Naive B cell (primary cell): ENCODE measurements at regions not wholly inside any gene's neighbourhood (a gene's known extent, or its start where the extent isn't known, plus 50 kb on each side); places are given as distances from the start of the nearest gene placed in this dataset.
"Not testable (repeated sequence)": the region's sequence is repeated elsewhere in the genome, so short reads cannot be mapped to it uniquely, and the experiment has no call there.

ENCODE experiments used
- ATAC-seq, 2 donors: fragments of 150-1000 bp; cut with Tn5 transposase; 2 replicates each; pipeline ENCODE4 v1.10.0; 2021; ENCODE audit warnings: low read depth in 2 of 2, mild to moderate bottlenecking in 2 of 2, moderate library complexity in 2 of 2
- DNase-seq: peaks from one replicate; pipeline ENCODE4 v3.0.0; 2022
- H3K27ac Mint-ChIP-seq, 6 donors: one replicate each; pipeline ENCODE4 v1.8.0; 2020 to 2022; ENCODE audit warnings: mild to moderate bottlenecking in 6 of 6, mixed read lengths in 6 of 6, moderate library complexity in 5 of 6, inconsistent platforms in 2 of 6
- H3K27me3 Mint-ChIP-seq, 3 donors: one replicate each; pipeline ENCODE4 v1.8.0; 2021 to 2022; ENCODE audit warnings: mixed read lengths in 3 of 3, mild to moderate bottlenecking in 1 of 3
- H3K36me3 Mint-ChIP-seq, 2 donors: one replicate each; pipeline ENCODE4 v1.8.0; 2020 to 2022; ENCODE audit warnings: mixed read lengths in 2 of 2, inconsistent platforms in 1 of 2, mild to moderate bottlenecking in 1 of 2
- H3K4me1 Mint-ChIP-seq, 3 donors: one replicate each; pipeline ENCODE4 v1.8.0; 2020 to 2022; ENCODE audit warnings: mixed read lengths in 3 of 3, inconsistent platforms in 1 of 3, mild to moderate bottlenecking in 1 of 3, moderate library complexity in 1 of 3
- H3K4me3 Mint-ChIP-seq, 8 donors: one replicate each; pipeline ENCODE4 v1.8.0; 2020 to 2022; ENCODE audit warnings: mild to moderate bottlenecking in 8 of 8, mixed read lengths in 8 of 8, moderate library complexity in 8 of 8, inconsistent platforms in 2 of 8
- H3K9me3 Mint-ChIP-seq, 7 donors: one replicate each; pipeline ENCODE4 v1.8.0; 2020 to 2022; ENCODE audit warnings: mixed read lengths in 7 of 7, mild to moderate bottlenecking in 5 of 7, inconsistent platforms in 2 of 7, moderate library complexity in 1 of 7

- Mint-ChIP-seq H3K9me3 (no peaks in the 10 kb centered on the region), H3K27ac (no peak overlapping the region), H3K36me3 (no peaks in the 10 kb centered on the region), H3K4me3 (no peak overlapping the region), H3K27me3 (peaks cover 0 to 7% (median 0%) of the 10 kb centered on the region in 3 donors), H3K4me1 (no peaks in the 10 kb centered on the region)
- DNase-seq: no peak
- no peak for ATAC-seq
Observed at GRCh38 chr3:125645616-125646015, 50.3 kb upstream of the OSBPL11 start.

GRCh38 chr3:125646581-125646980 lies 51.3 kb upstream of the OSBPL11 start:
- H3K36me3 Mint-ChIP-seq: no peaks in the 10 kb centered on the region
- H3K9me3 Mint-ChIP-seq: no peaks in the 10 kb centered on the region
- DNase-seq (no peak), ATAC-seq (no peak)
- no peaks in the 10 kb centered on the region for H3K4me1 Mint-ChIP-seq
- no peak overlapping the region for H3K4me3 Mint-ChIP-seq
- no peak overlapping the region for H3K27ac Mint-ChIP-seq
- H3K27me3 Mint-ChIP-seq: peaks cover 0 to 7% (median 0%) of the 10 kb centered on the region in 3 donors

DNA sequence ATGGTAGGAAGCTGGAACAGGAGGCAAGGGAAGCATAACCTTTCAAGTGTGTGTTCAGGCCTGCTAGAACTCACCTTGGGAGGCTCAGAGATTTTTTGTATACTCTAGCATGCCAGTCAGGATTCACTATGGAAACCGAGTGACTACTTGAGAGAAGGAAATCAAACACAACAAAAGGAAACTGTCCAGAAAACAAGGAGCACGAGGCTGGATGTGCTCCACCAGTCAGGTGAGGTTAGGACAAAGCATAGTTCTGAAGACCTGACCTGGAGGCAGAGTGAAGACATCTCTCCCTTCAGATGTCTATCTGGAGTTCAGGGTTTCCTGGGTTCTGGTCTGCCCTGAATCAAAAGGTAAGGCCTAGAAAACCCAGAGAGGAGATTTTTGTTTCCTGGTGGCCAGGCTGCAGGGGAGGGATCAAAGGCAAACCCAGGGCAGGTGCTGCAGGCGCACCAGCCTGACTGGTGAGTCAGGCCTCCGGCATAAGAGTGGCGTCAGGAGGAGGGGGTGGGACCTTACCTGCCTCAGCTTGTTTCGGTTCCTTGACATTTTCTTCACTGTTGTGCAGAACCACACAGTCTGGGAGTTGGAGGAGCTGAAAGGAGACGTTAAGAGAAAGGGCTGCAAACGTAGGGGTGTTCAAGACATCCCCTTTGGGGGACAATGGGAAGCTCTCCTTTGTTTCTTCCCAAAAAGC lies 52.2 kb upstream of the OSBPL11 start:
- ATAC-seq: no peak
- Mint-ChIP-seq H3K4me1 (no peaks in the 10 kb centered on the region), H3K9me3 (no peaks in the 10 kb centered on the region), H3K27me3 (peaks cover 0 to 7% (median 0%) of the 10 kb centered on the region in 3 donors), H3K27ac (peak overlapping the region in 1 of 6 donors; percentile 57), H3K36me3 (no peaks in the 10 kb centered on the region), H3K4me3 (no peak overlapping the region)
- no peak for DNase-seq

DNA sequence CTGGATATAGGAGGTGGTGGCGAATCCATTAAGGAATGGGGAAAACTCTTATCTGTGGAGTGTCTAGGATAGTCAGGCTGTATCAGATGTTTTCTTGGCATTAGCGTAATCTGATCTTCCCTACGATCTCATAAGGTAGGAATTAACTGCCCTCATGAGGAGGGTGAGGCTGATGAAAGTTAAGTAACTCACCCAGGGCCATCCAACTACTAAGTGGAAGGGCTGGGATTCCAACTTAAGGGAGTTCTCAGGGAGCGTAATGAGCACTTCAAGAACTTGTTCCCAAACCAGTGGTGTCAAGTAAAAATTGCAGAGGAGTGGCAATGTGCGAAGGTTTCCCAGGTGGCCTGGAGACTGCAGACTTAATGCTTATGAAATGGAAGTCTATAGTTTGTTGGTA lies 55.9 kb upstream of the OSBPL11 start:
- Mint-ChIP-seq H3K4me1 (no peaks in the 10 kb centered on the region), H3K27ac (no peak overlapping the region), H3K9me3 (no peaks in the 10 kb centered on the region), H3K4me3 (no peak overlapping the region), H3K36me3 (no peaks in the 10 kb centered on the region), H3K27me3 (no peaks in the 10 kb centered on the region)
- ATAC-seq (no peak), DNase-seq (no peak)

GRCh38 chr3:125652349-125652748 lies 57.1 kb upstream of the OSBPL11 start:
- Mint-ChIP-seq H3K27me3 (no peaks in the 10 kb centered on the region), H3K36me3 (no peaks in the 10 kb centered on the region), H3K9me3 (no peaks in the 10 kb centered on the region), H3K4me1 (no peaks in the 10 kb centered on the region), H3K27ac (no peak overlapping the region), H3K4me3 (no peak overlapping the region)
- ATAC-seq: no peak
- DNase-seq: no peak

DNA sequence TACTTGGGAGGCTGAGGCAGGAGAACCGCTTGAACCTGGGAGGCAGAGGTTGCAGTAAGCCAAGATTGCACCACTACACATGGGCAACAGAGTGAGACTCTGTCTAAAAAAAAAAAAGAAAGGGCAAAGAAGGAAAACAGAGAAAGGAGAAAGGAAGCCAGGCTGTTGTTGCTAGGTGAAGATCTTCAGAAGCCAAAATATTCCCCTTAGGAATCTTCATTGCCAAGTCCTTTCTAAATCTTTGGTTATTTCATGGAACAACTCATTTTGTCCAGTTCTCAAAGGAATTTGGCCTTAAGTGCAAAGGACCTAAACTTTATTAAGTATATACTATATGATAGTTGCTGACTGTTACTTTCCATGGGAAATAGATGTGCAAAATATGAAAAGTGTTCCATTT lies 59.2 kb upstream of the OSBPL11 start:
- ATAC-seq (no peak), DNase-seq (no peak)
- Mint-ChIP-seq H3K36me3 (no peaks in the 10 kb centered on the region), H3K4me3 (no peak overlapping the region), H3K27ac (no peak overlapping the region), H3K4me1 (no peaks in the 10 kb centered on the region), H3K9me3 (no peaks in the 10 kb centered on the region), H3K27me3 (no peaks in the 10 kb centered on the region)

DNA sequence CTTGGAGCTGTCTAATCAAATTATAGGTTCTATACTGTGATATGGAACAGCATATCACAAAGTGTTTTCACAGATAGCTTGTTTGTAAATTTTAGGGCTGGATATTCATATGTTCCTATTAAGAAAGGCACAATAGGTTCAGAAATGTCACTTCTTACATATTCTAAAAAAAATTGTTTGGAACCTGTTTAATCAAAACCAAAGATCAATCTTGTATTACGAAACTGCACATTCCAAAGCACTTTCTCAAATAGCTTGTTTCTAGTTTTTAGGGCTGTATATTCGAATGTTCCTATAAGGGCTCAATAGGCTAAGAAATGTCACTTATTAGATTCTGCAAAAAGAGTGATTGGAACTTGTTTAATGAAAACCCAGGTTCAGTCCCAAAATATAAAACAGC lies 67.4 kb upstream of the OSBPL11 start:
- H3K36me3 Mint-ChIP-seq: no peaks in the 10 kb centered on the region
- no peaks in the 10 kb centered on the region for H3K27me3 Mint-ChIP-seq
- H3K4me3 Mint-ChIP-seq: no peak overlapping the region
- ATAC-seq (no peak), DNase-seq (no peak)
- no peak overlapping the region for H3K27ac Mint-ChIP-seq
- H3K9me3 Mint-ChIP-seq: no peaks in the 10 kb centered on the region
- H3K4me1 Mint-ChIP-seq: no peaks in the 10 kb centered on the region

DNA sequence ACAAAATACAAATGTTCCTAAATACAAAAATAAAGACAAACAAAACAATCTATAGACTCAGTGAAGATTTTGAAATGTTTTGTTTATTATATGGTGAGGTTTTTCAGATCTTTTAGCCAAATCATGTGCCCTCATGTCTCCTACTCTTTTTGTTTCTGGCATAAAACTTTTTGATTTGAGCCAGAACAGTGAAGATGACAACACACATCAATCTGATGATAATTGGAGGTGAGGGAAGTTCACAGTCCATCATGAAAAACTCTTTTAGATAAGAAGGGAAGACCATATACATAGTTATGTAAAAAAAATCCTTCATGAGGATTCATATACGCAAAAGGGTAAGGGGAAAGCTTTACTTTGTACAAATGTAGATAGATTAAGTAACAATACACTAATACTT lies 75.1 kb upstream of the OSBPL11 start:
- H3K4me1 Mint-ChIP-seq: no peaks in the 10 kb centered on the region
- DNase-seq (no peak), ATAC-seq (no peak)
- peaks cover 0 to 9% (median 0%) of the 10 kb centered on the region in 7 donors for H3K9me3 Mint-ChIP-seq
- no peak overlapping the region for H3K27ac Mint-ChIP-seq
- no peak overlapping the region for H3K4me3 Mint-ChIP-seq
- H3K36me3 Mint-ChIP-seq: no peaks in the 10 kb centered on the region
- H3K27me3 Mint-ChIP-seq: peaks cover 0 to 7% (median 0%) of the 10 kb centered on the region in 3 donors

GRCh38 chr3:125670945-125671344 lies 75.6 kb upstream of the OSBPL11 start:
- H3K27ac Mint-ChIP-seq: no peak overlapping the region
- no peak overlapping the region for H3K4me3 Mint-ChIP-seq
- ATAC-seq: no peak
- H3K27me3 Mint-ChIP-seq: peaks cover 0 to 7% (median 0%) of the 10 kb centered on the region in 3 donors
- peaks cover 0 to 9% (median 0%) of the 10 kb centered on the region in 7 donors for H3K9me3 Mint-ChIP-seq
- H3K4me1 Mint-ChIP-seq: no peaks in the 10 kb centered on the region
- no peaks in the 10 kb centered on the region for H3K36me3 Mint-ChIP-seq
- no peak for DNase-seq

DNA sequence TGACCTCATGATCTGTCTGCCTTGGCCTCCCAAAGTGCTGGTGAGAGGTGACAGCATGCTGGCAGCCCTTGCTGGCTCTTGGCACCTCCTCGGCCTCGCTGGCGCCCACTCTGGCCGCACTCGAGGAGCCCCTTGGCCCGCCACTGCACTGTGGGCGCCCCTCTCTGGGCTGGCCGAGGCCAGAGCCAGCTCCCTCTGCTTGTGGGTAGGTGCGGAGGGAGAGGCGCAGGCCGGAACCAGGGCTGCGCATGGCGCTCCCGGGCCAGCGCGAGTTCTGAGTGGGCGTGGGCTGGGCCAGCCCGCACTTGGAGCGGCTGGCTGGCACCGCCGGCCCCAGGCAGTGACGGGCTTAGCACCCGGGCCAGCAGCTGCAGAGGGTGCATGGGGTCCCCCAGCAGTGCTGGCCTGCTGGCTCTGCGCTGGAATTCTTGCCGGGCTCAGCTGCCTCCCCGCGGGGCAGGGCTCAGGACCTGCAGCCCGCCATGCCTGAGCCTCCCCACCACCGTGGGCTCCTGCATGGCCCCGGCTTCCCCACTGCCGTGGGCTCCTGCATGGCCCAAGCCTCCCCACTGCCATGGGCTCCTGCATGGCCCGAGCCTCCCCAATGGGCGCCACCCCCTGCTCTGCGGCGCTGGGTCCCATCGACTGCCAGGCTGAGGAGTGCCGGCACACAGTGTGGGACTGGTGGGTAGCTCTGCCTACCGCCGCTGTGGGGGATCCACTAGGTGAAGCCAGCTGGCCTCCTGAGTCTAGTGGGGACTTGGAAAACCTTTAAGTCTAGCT lies 76.4 kb upstream of the OSBPL11 start:
- Mint-ChIP-seq H3K4me3 (no peak overlapping the region), H3K4me1 (no peaks in the 10 kb centered on the region), H3K27ac (no peak overlapping the region), H3K27me3 (peaks cover 0 to 7% (median 0%) of the 10 kb centered on the region in 3 donors), H3K9me3 (peaks cover 0 to 9% (median 0%) of the 10 kb centered on the region in 7 donors), H3K36me3 (no peaks in the 10 kb centered on the region)
- no peak for ATAC-seq
- no peak for DNase-seq

- Mint-ChIP-seq H3K36me3 (no peaks in the 10 kb centered on the region), H3K9me3 (peaks cover 0 to 9% (median 0%) of the 10 kb centered on the region in 7 donors), H3K27me3 (peaks cover 0 to 5% (median 3%) of the 10 kb centered on the region in 3 donors), H3K27ac (no peak overlapping the region), H3K4me3 (no peak overlapping the region), H3K4me1 (no peaks in the 10 kb centered on the region)
- DNase-seq: no peak
- ATAC-seq: no peak
Observed at GRCh38 chr3:125675791-125676190, 80.5 kb upstream of the OSBPL11 start.

DNA sequence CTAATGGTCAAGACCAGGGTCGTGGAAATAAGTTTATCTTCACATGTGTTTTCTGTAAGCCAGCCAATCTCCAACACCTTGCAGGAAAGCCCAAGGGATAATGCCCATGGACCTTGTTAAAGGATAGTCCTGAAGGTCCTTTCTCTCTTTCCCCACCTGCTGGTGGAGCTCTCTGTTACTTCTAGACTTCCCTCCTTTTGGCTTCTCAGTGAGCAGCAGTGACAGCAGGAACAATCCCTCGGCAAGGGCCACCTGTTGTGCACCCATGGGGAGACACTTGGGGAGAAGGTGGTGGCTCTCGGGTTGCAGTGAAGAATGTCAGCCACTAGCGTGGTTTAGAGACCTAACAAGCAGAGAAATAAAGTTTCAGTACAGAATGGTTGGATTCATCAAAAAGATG lies 84.0 kb upstream of the OSBPL11 start:
- H3K9me3 Mint-ChIP-seq: no peaks in the 10 kb centered on the region
- H3K27ac Mint-ChIP-seq: no peak overlapping the region
- no peak for DNase-seq
- no peak overlapping the region for H3K4me3 Mint-ChIP-seq
- H3K36me3 Mint-ChIP-seq: no peaks in the 10 kb centered on the region
- ATAC-seq: no peak
- no peaks in the 10 kb centered on the region for H3K4me1 Mint-ChIP-seq
- H3K27me3 Mint-ChIP-seq: peaks cover 0 to 17% (median 10%) of the 10 kb centered on the region in 3 donors

- H3K27ac Mint-ChIP-seq: no peak overlapping the region
- DNase-seq: no peak
- no peak for ATAC-seq
- H3K36me3 Mint-ChIP-seq: no peaks in the 10 kb centered on the region
- H3K4me3 Mint-ChIP-seq: no peak overlapping the region
- peaks cover 0 to 1% (median 0%) of the 10 kb centered on the region in 7 donors for H3K9me3 Mint-ChIP-seq
- no peaks in the 10 kb centered on the region for H3K4me1 Mint-ChIP-seq
- H3K27me3 Mint-ChIP-seq: peaks cover 0 to 28% (median 19%) of the 10 kb centered on the region in 3 donors
Observed at GRCh38 chr3:125681146-125681545, 85.8 kb upstream of the OSBPL11 start.

GRCh38 chr3:125681906-125682305 lies 86.6 kb upstream of the OSBPL11 start:
- not testable (repeated sequence) for H3K36me3 Mint-ChIP-seq, H3K4me3 Mint-ChIP-seq, DNase-seq, H3K9me3 Mint-ChIP-seq, H3K4me1 Mint-ChIP-seq, ATAC-seq
- Mint-ChIP-seq H3K27me3 (peaks cover 0 to 28% (median 19%) of the 10 kb centered on the region in 3 donors), H3K27ac (peak overlapping the region in 1 of 6 donors; percentile 19)
